Thoracic aorta (tissue), 2 donors: ENCODE measurements at regions not wholly inside any gene's neighbourhood (a gene's known extent, or its start where the extent isn't known, plus 50 kb on each side); places are given as distances from the start of the nearest gene placed in this dataset.
"Not testable (repeated sequence)": the region's sequence is repeated elsewhere in the genome, so short reads cannot be mapped to it uniquely, and the experiment has no call there.

Experiments used
- ATAC-seq: fragments of 150-250 bp; one replicate; pipeline ENCODE4 v1.8.0; 2017; ENCODE audit warnings: low read depth; ENCODE audit not compliant: insufficient number of reproducible peaks, low FRiP score
- DNase-seq: peaks from one replicate; pipeline ENCODE4 v3.0.0-alpha.2; 2020; ENCODE audit warnings: low spot score
- H3K27ac ChIP-seq, 2 donors: fragments of 200-600 bp; sonication (generic); 1 replicate in 1 of 2; 2 replicates in 1 of 2; pipeline ENCODE4 v1.5.1; 2016; ENCODE audit warnings: mild to moderate bottlenecking in 2 of 2, moderate library complexity in 2 of 2
- H3K27me3 ChIP-seq: fragments of 200-600 bp; sonication (generic); replicated peaks from 2 replicates; pipeline ENCODE4 v1.6.0; 2016; ENCODE audit warnings: mild to moderate bottlenecking; ENCODE audit not compliant: insufficient read depth
- H3K36me3 ChIP-seq: fragments of 200-600 bp; sonication (generic); one replicate; pipeline ENCODE4 v1.5.1; 2016
- H3K4me1 ChIP-seq, 2 donors: fragments of 200-600 bp; sonication (generic); 1 replicate in 1 of 2; 2 replicates in 1 of 2; pipeline versions ENCODE4 v1.5.1 to v1.6.0; 2016; ENCODE audit warnings: low read depth in 2 of 2, mild to moderate bottlenecking in 1 of 2; ENCODE audit not compliant: control insufficient read depth in 1 of 2
- H3K4me3 ChIP-seq: fragments of 200-600 bp; sonication (generic); 2 replicates; pipeline ENCODE4 v1.5.1; 2016; ENCODE audit warnings: mild to moderate bottlenecking
- H3K9me3 ChIP-seq: fragments of 200-600 bp; sonication (generic); 2 replicates; pipeline ENCODE4 v1.5.1; 2016
- TF ChIP-seq, protein P1 (sequence below): fragments of 200-600 bp; sonication (generic); IDR thresholded peaks from one replicate; pipeline ENCODE4 v1.5.1; 2019; ENCODE audit warnings: antibody characterized with exemption

DNA sequence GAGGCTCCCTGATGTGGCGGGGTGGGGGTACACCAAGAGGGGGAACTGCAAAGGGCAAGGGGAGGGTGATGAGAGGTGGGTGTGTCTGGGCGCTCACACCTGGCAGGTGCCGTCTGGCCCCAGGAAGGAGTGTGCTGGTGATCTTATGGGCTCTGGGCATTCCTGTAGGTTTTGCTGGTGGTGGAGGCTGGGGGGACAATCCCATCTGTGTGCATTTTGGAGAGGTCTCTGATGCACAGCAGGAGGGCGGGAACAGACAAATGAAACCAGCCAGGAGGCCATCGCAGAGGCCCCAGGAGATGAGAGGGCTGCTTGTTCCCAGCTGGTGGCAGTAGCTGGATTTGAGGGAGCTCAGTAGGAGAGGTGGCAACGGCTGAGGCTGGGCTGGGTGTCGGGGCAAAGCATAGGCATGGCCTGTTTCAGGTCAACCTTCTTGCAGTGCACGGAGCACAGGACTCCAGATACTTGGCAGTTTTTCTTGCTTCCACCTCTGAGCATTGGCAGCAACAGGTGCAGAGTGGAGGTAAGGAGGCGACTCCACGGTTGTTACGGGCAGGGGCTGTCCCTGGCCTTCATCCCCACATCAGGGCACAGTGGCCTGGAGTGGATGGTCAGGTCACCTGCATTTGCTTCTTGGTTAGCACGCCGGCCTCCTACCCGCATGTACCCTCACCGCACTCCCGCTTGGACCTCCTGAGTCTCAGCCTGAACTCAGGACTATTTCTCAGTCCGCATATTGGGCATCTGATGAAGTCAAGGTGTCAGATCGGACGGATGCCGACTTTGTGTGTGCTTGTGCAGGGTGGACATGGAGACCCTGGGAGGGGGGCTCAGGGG, 194.2 kb upstream of the HDAC4 start:
- no peak for ATAC-seq
- H3K9me3 ChIP-seq = no peaks in the 10 kb centered on the region
- H3K27me3 ChIP-seq = no peaks in the 10 kb centered on the region
- H3K27ac ChIP-seq = no peak overlapping the region
- H3K4me3 ChIP-seq = no peak overlapping the region
- no peak for DNase-seq
- no peaks in the 10 kb centered on the region for H3K36me3 ChIP-seq
- TF ChIP-seq, protein P1, sequence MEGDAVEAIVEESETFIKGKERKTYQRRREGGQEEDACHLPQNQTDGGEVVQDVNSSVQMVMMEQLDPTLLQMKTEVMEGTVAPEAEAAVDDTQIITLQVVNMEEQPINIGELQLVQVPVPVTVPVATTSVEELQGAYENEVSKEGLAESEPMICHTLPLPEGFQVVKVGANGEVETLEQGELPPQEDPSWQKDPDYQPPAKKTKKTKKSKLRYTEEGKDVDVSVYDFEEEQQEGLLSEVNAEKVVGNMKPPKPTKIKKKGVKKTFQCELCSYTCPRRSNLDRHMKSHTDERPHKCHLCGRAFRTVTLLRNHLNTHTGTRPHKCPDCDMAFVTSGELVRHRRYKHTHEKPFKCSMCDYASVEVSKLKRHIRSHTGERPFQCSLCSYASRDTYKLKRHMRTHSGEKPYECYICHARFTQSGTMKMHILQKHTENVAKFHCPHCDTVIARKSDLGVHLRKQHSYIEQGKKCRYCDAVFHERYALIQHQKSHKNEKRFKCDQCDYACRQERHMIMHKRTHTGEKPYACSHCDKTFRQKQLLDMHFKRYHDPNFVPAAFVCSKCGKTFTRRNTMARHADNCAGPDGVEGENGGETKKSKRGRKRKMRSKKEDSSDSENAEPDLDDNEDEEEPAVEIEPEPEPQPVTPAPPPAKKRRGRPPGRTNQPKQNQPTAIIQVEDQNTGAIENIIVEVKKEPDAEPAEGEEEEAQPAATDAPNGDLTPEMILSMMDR = no peak
- H3K4me1 ChIP-seq = no peaks in the 10 kb centered on the region

DNA sequence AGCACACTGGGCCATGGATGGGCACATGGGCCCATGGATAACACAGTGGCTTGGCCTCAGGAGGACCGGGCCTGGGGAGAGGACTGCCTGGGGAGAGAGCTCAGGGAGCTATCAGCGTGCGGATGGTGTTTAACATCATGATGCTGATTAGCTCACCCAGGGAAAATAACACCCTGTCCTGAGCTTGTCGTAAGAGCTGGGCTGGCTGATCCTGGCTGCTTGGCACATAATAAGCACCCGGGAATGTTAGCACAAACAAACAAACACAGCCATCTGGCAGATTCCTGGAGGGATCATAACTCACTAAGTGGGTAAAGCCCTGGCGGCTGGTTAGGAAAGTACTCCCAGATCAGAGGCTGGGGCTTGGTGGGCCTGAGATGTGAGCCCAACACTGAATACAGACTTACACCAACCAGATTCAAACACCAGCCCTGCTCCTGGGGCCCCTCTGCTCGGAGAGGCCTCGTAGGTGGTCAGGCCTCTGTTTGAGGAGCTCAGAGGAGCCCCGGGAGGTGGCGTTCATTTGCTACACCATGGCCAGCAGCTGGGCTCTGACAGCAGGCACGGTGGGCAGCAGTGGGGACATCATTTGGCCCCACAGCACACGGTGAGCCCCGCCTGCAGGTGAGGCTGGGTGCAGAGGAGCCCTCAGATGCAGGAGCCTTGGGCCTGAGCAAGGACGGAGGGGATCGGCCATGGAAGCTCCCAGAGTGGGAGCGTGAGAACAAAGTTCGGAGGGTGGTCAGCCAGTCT, 193.4 kb upstream of the HDAC4 start:
- H3K36me3 ChIP-seq = no peaks in the 10 kb centered on the region
- H3K4me3 ChIP-seq = no peak overlapping the region
- no peaks in the 10 kb centered on the region for H3K9me3 ChIP-seq
- H3K27ac ChIP-seq = no peak overlapping the region
- DNase-seq (no peak), ATAC-seq (no peak)
- no peaks in the 10 kb centered on the region for H3K27me3 ChIP-seq
- TF ChIP-seq, protein P1 = no peak
- H3K4me1 ChIP-seq = no peaks in the 10 kb centered on the region

DNA sequence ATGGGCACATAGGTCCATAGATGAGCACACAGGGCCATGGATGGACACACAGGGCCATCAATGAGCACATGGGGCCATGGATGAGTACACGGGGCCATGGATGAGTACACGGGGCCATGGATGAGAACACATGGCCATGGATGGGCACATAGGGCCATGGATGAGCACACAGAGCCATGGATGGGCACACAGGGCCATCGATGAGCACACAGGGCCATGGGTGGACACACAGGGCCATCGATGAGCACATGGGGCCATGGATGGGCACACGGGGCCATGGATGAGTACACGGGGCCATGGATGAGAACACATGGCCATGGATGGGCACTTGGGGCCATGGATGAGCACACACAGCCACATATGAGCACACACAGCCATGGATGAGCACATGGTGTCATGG, 192.6 kb upstream of the HDAC4 start:
- Histone ChIP-seq H3K27ac (no peak overlapping the region), H3K36me3 (no peaks in the 10 kb centered on the region), H3K4me1 (no peaks in the 10 kb centered on the region), H3K4me3 (no peak overlapping the region), H3K27me3 (no peaks in the 10 kb centered on the region), H3K9me3 (no peaks in the 10 kb centered on the region)
- TF ChIP-seq, protein P1 = no peak
- DNase-seq (no peak), ATAC-seq (no peak)

DNA sequence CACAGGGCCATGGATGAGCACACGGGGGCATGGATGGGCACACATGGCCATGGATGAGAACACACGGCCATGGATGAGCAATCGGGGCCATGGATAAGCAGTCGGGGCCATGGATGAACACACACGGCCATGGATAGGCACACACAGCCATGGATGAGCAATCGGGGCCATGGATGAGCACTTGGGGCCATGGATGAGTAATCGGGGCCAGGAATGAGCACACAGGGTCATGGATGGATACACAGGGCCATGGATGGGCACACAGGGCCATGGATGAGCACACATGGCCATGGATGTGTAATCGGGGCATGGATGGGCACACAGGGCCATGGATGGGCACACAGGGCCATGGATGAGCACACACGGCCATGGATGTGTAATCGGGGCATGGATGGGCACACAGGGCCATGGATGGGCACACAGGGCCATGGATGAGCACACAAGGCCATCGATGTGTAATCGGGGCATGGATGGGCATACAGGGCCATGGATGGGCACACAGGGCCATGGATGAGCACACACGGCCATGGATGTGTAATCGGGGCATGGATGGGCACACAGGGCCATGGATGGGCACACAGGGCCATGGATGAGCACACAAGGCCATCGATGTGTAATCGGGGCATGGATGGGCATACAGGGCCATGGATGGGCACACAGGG, 191.9 kb upstream of the HDAC4 start:
- not testable (repeated sequence) for H3K4me3 ChIP-seq, H3K27ac ChIP-seq, H3K9me3 ChIP-seq, H3K36me3 ChIP-seq, H3K4me1 ChIP-seq, ATAC-seq, DNase-seq, H3K27me3 ChIP-seq

DNA sequence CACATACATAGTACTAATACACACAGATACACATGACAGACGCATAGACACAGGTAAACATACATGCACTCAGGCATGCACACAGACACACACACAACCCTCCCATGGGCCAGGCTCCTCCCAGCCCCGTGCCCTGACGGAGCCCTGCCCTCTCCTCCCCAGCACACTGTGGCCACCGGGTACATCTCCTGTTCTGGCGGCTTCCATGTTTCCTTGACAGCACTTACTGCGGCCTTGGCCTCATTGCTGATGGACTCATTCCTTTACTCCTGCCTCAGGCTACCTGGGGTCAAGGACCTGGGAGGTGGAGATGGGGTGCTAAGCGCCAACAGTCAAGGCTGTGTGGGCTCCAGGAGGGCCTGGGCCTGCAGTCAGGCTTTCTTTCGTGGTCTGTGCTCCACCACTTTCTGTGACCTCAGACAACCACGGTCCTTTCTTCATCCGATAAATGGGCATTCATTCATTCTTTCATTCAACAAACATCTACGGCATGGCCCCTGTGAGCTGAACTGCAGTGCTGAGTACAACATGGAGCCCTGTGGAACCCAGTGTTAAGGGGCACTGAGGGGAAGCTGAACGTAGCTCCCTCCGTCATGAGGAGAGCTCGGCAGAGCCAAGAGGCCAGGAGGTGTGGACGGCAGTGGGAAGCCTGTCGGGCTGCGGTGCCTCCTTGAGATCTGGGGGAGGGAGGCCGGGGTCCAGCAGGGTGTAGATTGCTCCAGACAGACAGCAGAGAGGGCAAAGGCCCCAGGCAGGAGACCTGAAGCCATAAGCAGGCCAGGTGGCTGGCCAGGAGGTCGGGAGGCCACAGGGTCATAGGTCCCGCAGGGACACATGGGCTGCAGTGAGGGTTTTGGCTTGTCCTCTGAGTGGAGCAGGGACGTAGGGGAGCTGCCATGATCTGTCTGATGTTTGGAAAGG, 190.4 kb upstream of the HDAC4 start:
- DNase-seq (no peak), ATAC-seq (no peak)
- TF ChIP-seq, protein P1 = no peak
- no peaks in the 10 kb centered on the region for H3K4me1 ChIP-seq
- H3K27ac ChIP-seq = no peak overlapping the region
- H3K27me3 ChIP-seq = no peaks in the 10 kb centered on the region
- no peaks in the 10 kb centered on the region for H3K9me3 ChIP-seq
- H3K4me3 ChIP-seq = no peak overlapping the region
- no peaks in the 10 kb centered on the region for H3K36me3 ChIP-seq
